PC-3 (cell line): ENCODE measurements at regions not wholly inside any gene's neighbourhood (a gene's known extent, or its start where the extent isn't known, plus 50 kb on each side); places are given as distances from the start of the nearest gene placed in this dataset.

ENCODE experiments used
- CTCF ChIP-seq: fragments of 300-600 bp; sonication (generic); conservative IDR thresholded peaks from 2 replicates; pipeline ENCODE4 v1.5.1; 2017; ENCODE audit warnings: antibody characterized with exemption, low read depth, mild to moderate bottlenecking, low read length
- EZH2 ChIP-seq: fragments of 300-600 bp; sonication (generic); IDR thresholded peaks from one replicate; pipeline ENCODE4 v1.6.1; 2017; ENCODE audit warnings: antibody characterized with exemption, mild to moderate bottlenecking, low read length; ENCODE audit not compliant: unreplicated experiment

GRCh38 chr2:181371782-181372645 is 85.2 kb upstream of the ITGA4 start:
- no peak for TF ChIP-seq CTCF
- no peak for TF ChIP-seq EZH2
